DMS79 (cell line): ENCODE measurements at regions not wholly inside any gene's neighbourhood (a gene's known extent, or its start where the extent isn't known, plus 50 kb on each side); places are given as distances from the start of the nearest gene placed in this dataset.

Experiments used
- DNase-seq: peaks from one replicate; lab custom pipeline; 2025; lab: John Stamatoyannopoulos, UW

- DNase-seq, result no peak
Measured at GRCh38 chr3:144073698-144074097, 102.1 kb downstream of the DIPK2A start.

GRCh38 chr3:144079634-144080033 is 108.0 kb downstream of the DIPK2A start:
- DNase-seq, result no peak

- no peak for DNase-seq
Measured at GRCh38 chr3:144084929-144085328, 113.3 kb downstream of the DIPK2A start.

GRCh38 chr3:144085964-144086363 is 114.3 kb downstream of the DIPK2A start:
- DNase-seq, result no peak

- DNase-seq, result no peak
Measured at GRCh38 chr3:144096016-144096415, 124.4 kb downstream of the DIPK2A start.

GRCh38 chr3:144097163-144097562 is 125.5 kb downstream of the DIPK2A start:
- no peak for DNase-seq

DNA sequence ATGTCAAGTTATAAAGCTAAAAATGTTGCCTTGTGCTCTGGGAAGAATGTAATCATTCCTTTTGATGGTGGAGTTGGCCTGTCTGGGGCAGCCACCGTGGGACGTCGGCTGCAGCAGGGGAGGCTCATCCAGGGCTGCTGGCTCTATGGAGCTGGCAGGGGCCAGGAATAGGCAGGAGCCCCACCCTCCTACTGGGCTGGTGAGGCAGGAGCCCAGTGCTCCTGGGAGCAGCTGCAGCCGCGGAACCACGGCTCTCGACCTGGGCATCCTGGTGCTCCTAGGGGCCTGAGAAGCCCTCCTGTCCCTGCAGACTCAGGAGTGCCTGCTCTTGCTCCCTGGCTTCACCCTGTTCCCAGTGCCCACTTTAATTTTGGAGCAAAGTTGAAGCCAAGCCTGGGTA is 127.1 kb downstream of the DIPK2A start:
- DNase-seq, result no peak

GRCh38 chr3:144102421-144102820 is 130.8 kb downstream of the DIPK2A start:
- no peak for DNase-seq

DNA sequence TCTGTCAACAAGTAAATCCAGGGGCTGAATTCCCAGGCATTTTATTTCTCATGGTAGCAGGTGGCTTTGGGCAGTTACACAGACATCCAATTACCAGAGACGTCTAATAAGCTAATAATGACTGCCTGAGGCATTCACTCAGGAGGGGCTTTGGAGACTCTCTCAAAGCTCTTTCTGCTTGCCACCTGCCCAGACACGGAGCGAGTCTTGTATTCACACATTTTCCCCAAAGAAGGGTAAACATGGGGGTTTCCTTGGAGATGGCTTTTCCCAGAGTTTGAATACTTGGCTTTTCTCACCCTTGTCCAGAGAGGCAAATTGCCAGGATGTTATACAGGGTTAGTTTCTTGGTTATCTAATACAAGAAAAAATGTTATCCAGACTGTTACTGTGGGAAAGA is 132.6 kb downstream of the DIPK2A start:
- no peak for DNase-seq

GRCh38 chr3:144104679-144105078 is 133.1 kb downstream of the DIPK2A start:
- no peak for DNase-seq

- DNase-seq, result no peak
Measured at GRCh38 chr3:144105542-144105941, 133.9 kb downstream of the DIPK2A start.

GRCh38 chr3:144106970-144107369 is 135.3 kb downstream of the DIPK2A start:
- DNase-seq, result no peak

GRCh38 chr3:144107923-144108322 is 136.3 kb downstream of the DIPK2A start:
- DNase-seq, result no peak

DNA sequence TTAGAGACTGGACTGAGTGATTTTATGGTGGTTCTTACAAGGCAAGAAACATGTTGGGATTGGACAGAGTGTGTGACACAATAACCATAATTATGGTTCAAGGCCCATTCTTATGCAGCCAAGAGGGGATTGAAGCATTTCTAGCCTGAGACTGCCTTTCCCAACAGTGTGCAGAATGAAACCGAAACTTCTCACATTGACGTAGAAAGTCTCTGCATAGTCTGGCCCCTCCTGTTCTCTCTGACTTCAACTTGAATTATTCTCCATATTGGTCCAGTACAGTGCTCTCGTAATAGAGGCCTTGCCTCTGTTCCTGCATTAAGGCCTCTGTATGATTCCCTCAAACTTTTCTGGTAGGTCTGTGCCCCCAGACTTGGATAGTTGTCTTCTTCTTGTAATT is 138.3 kb downstream of the DIPK2A start:
- DNase-seq, result no peak

GRCh38 chr3:144112036-144112435 is 140.4 kb downstream of the DIPK2A start:
- DNase-seq, result no peak

DNA sequence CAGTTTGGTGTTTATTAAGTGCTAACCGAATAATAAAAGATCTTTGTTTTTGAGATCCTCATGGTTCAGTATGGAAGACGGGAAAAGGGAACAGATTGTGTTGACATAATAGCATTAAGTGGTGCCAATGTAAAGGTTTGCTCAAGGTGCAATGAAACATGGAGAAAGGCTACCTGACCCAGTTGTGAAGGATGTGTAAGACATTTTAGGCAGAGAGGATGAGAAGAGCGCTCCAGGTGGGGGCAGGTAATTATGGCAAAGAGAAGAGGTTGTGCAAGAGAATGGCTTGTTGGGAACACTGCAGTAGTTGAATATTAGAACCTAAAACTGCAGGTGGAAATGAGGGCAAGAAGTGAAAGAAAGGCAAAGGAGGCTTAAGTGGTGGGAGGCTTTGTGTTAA is 140.8 kb downstream of the DIPK2A start:
- no peak for DNase-seq

DNA sequence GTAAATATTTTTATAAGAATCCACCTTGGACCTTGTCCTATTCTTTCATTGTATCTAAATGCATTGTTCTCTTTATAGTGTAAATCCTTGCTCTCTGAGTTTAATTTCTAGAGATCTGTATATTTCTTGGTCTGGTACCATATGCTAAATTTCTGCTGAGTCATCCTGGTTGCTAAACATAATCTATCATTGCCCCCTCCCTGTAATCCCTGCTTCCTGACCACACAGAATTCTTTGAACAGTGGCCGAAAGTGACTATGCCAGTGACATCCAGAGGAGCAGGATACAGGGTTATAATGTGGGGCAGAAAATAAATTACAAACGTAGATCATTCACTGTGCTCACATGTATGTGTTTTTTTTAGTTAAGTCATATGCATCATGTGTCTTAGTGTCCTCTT is 143.1 kb downstream of the DIPK2A start:
- DNase-seq, result no peak

- DNase-seq, result no peak
Measured at GRCh38 chr3:144119633-144120032, 148.0 kb downstream of the DIPK2A start.

DNA sequence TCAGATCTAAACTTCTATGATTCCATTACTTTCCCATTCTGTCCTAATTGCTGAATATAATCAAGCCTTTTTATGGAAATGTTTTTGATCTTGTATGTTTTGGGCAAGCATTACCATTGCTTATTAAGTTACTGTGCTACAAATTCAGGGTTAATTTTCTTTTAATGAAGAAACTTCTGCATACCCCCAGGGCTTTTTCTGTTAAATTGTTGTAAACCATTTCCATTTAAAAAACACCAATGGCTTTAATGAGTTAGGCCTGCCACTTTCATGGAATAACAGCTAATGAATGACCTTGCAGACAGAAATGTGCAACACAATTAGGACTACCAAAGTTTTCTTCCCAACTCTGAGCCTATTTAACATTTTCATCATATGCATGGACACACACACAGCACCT is 150.0 kb downstream of the DIPK2A start:
- DNase-seq, result no peak

DNA sequence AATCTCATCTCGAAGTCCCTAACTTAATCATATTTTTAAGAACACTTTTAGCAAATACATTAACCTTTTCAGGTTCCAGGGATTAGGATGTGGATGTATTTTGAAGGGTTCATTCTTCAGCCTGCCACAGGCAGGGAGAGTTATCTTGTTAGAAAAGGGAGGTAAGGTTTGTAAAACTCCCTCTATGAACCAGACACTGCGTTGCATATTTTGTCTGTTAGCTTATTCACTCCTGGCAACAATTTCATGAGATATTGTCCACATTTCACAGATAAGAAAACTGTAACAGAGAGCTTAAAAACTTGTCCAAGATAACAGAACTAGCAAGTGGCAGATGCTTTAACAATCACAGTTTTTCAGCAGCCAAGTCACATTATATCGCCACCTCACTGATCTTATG is 155.4 kb downstream of the DIPK2A start:
- DNase-seq, result no peak

DNA sequence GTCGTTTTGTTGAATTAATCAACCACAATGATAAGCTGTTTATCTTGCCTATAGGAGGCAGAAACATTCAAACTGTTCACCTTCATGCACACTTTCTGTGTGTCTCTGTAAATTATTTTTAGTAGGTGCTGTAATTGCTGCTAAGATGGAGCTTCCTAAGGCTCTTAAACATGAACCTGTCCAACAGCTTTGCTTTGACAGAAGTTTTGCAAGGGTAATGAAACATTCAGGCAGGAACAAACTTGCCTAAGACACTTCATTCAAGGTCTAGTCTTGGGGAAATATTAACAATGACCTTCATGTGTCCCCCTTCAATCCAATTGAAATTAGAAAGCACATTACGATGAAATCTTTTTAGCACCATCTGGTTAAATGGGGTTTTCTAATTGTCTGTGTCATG is 156.1 kb downstream of the DIPK2A start:
- DNase-seq, result no peak

DNA sequence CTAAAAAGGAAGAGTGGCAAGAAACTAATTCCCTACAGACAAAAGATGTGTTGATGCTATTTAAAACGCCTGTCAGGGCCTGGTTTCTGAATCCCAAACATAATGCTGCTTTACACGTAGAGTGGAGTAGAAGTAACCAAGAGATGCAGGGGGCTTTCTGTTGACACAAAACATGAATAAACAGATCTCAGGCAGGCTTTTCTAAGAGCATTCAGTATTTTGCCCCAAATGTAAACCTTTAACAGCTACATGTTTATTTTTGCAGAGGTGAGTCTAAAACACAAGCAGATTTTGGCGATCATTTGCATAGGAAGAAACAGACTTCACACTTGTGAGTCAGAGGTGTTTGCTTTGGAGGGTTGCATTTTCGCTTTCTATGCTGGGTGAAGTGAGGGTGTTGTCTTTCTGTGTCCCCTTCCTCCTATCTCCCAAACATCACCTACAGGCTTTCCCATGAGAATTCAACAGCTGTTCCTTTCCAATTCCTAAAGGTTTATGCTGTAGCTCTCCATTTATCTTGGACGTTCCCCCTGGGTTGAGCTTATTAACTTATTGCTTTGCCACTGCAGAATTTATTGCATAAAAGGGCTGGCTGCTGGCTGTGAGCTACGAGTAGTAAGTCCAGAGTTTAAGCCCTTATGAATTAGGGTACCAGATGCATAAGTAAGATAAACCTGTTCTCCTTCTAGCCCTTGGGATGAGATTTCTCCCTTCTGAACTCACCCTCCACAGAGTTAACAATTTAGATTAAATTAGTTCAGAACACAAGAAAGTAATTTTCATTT is 156.7 kb downstream of the DIPK2A start:
- DNase-seq, result no peak

- no peak for DNase-seq
Measured at GRCh38 chr3:144129536-144130214, 158.1 kb downstream of the DIPK2A start.

- DNase-seq, result no peak
Measured at GRCh38 chr3:144141074-144141473, 169.5 kb downstream of the DIPK2A start.
